Keratinocyte (primary cell): ENCODE measurements at regions not wholly inside any gene's neighbourhood (a gene's known extent, or its start where the extent isn't known, plus 50 kb on each side); places are given as distances from the start of the nearest gene placed in this dataset.

Experiments
- EZH2 ChIP-seq: IDR thresholded peaks from one replicate; pipeline ENCODE4 v1.6.1; 2012; ENCODE audit warnings: inconsistent platforms, mild to moderate bottlenecking, low read length, moderate library complexity
- TF ChIP-seq, protein P1 (sequence below), 3 experiments: IDR thresholded peaks in 1 of 3; conservative IDR thresholded peaks in 1 of 3; optimal IDR thresholded peaks in 1 of 3; 2 replicates in 2 of 3; 3 replicates in 1 of 3; pipeline versions ENCODE3 to v1.5.1; 2011; ENCODE audit warnings: low read length in 3 of 3, mild to moderate bottlenecking in 3 of 3, moderate library complexity in 2 of 3, control low read depth in 1 of 3, inconsistent platforms in 1 of 3; ENCODE audit not compliant: insufficient read depth in 2 of 3; ENCODE audit errors: extremely low read depth in 1 of 3

DNA sequence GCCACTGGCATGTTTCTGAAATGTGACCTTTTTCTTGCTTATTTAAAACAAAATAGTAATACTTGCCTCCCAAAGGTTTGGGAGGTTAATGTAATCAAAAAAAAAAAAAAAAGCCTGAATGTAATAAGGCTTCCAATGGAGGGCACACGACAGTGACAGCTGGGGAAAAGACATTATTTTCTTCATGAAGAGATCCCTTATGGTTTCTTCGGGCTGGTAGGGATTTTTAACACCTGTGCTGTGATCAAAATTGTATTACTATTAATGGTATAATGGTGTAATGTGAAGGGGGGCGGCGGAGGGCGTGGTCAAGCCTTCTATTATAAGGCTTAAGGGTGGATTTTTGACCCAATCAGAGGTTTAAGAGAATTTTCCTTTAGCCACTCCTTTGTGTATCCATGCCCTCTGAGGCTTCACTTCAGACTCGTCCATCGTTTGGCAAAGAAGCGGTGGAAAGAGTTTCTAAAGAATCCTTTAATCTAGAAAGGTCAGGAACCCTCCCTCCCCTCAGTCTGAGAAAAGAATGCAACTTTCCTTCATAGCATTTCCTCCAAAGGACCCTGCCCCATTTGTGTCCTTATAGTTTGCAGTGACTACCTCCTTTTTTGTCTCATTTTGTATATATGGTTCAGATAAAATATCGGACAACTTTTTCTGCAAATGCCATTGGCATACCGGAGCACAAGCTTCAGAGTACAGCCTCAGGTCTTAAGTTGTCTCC, 89.5 kb upstream of the CHD2 start:
- TF ChIP-seq, protein P1, sequence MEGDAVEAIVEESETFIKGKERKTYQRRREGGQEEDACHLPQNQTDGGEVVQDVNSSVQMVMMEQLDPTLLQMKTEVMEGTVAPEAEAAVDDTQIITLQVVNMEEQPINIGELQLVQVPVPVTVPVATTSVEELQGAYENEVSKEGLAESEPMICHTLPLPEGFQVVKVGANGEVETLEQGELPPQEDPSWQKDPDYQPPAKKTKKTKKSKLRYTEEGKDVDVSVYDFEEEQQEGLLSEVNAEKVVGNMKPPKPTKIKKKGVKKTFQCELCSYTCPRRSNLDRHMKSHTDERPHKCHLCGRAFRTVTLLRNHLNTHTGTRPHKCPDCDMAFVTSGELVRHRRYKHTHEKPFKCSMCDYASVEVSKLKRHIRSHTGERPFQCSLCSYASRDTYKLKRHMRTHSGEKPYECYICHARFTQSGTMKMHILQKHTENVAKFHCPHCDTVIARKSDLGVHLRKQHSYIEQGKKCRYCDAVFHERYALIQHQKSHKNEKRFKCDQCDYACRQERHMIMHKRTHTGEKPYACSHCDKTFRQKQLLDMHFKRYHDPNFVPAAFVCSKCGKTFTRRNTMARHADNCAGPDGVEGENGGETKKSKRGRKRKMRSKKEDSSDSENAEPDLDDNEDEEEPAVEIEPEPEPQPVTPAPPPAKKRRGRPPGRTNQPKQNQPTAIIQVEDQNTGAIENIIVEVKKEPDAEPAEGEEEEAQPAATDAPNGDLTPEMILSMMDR (optimal IDR thresholded peaks at IDR 0.05 in 1 of 3, IDR thresholded peaks at IDR 0.05 in 1 of 3, conservative IDR thresholded peaks at IDR 0.05 in 1 of 3; ENCODE audit: extremely low read depth in 1 of 3, insufficient read depth in 2 of 3, low read length in 3 of 3), result no peak
- no peak for TF ChIP-seq EZH2
